Endodermal cell (in vitro differentiated cells): ENCODE measurements at regions not wholly inside any gene's neighbourhood (a gene's known extent, or its start where the extent isn't known, plus 50 kb on each side); places are given as distances from the start of the nearest gene placed in this dataset.

ENCODE experiments used
- DNase-seq: peaks from one replicate; pipeline ENCODE4 v3.0.0-alpha.2; 2017
- H3K27ac ChIP-seq: 2 replicates; pipeline ENCODE4 v1.5.1; 2013; ENCODE audit warnings: mild to moderate bottlenecking, low read depth, low read length, moderate library complexity
- H3K27me3 ChIP-seq: 2 replicates; pipeline ENCODE4 v1.6.1; 2013; ENCODE audit warnings: mild to moderate bottlenecking, low read length, moderate library complexity; ENCODE audit not compliant: insufficient read depth, control insufficient read depth, poor library complexity, severe bottlenecking
- H3K36me3 ChIP-seq: 2 replicates; pipeline ENCODE4 v1.7.0; 2013; ENCODE audit warnings: mild to moderate bottlenecking, low read length, moderate library complexity; ENCODE audit not compliant: control insufficient read depth, insufficient read depth
- H3K4me1 ChIP-seq: one replicate; pipeline ENCODE4 v1.7.0; 2013; ENCODE audit warnings: low read length; ENCODE audit not compliant: control insufficient read depth, insufficient read depth
- H3K4me3 ChIP-seq: 2 replicates; pipeline ENCODE4 v1.5.1; 2013; ENCODE audit warnings: mild to moderate bottlenecking, low read length, moderate library complexity
- H3K9ac ChIP-seq: 2 replicates; pipeline ENCODE4 v1.6.1; 2013; ENCODE audit warnings: mild to moderate bottlenecking, low read length, moderate library complexity; ENCODE audit not compliant: poor library complexity, severe bottlenecking; ENCODE audit errors: extremely low read depth
- H3K9me3 ChIP-seq: 2 replicates; pipeline ENCODE4 v1.6.1; 2013; ENCODE audit warnings: mild to moderate bottlenecking, low read length, moderate library complexity; ENCODE audit not compliant: control insufficient read depth
- H3K27ac Mint-ChIP-seq: 2 replicates; pipeline ENCODE4 v1.8.0; 2020; ENCODE audit warnings: mixed read lengths
- H3K27me3 Mint-ChIP-seq: 2 replicates; pipeline ENCODE4 v1.8.0; 2021; ENCODE audit warnings: mild to moderate bottlenecking, mixed read lengths; ENCODE audit not compliant: insufficient read depth
- H3K36me3 Mint-ChIP-seq: 2 replicates; pipeline ENCODE4 v1.8.0; 2020; ENCODE audit warnings: low read depth, mixed read lengths
- H3K4me1 Mint-ChIP-seq: 2 replicates; pipeline ENCODE4 v1.8.0; 2020; ENCODE audit warnings: mixed read lengths
- H3K4me3 Mint-ChIP-seq: 2 replicates; pipeline ENCODE4 v1.8.0; 2020; ENCODE audit warnings: mild to moderate bottlenecking, moderate library complexity, mixed read lengths
- H3K9me3 Mint-ChIP-seq: 2 replicates; pipeline ENCODE4 v1.8.0; 2020; ENCODE audit warnings: mild to moderate bottlenecking, mixed read lengths
- WGBS, 2 experiments: methylation state at CpG; one replicate each; pipeline versions ENCODE4 v1.1.5 to v1.1.7; 2013; ENCODE audit warnings: missing lambda C conversion rate in 2 of 2, mixed read lengths in 1 of 2; ENCODE audit not compliant: insufficient coverage in 1 of 2, insufficient read length in 1 of 2; 5-methylcytosine and 5-hydroxymethylcytosine counted together
- TF ChIP-seq, protein P1 (sequence below): fragments of 200-600 bp; sonication (generic); conservative IDR thresholded peaks from 2 replicates; pipeline ENCODE4 v1.5.0; 2021; ENCODE audit warnings: antibody characterized with exemption, mild to moderate bottlenecking

DNA sequence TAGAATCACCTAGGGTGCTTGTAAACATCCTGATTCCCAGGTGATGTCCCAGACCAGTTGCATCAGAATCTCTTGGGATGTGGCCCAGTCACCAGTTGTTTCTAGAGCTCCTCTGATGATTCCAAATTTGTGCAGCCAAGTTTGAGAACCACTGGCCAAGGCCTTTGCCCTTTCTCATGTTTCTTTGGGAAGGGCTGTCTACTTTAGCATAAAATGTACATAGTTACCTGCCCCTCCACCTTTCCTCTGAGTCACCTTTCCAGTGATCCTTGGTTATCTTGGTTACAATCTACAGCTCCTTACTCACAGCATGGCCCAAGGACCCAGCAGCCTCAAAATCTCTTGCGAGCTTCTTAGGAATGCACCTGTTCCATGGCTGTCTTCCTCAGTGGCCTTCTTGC, 206.2 kb upstream of the ADRA1D start:
- H3K36me3 Mint-ChIP-seq = peaks cover 2% of the 10 kb centered on the region
- Histone ChIP-seq H3K9me3 (peaks cover 18% of the 10 kb centered on the region), H3K27ac (no peak overlapping the region), H3K4me3 (peak overlapping the region; percentile 59), H3K4me1 (peaks cover 10% of the 10 kb centered on the region), H3K36me3 (no peaks in the 10 kb centered on the region), H3K27me3 (no peaks in the 10 kb centered on the region), H3K9ac (no peak overlapping the region)
- H3K27ac Mint-ChIP-seq = no peak overlapping the region
- WGBS, 2 experiments = 71 to 90% methylated on average over 1 of the region's 1 CpG
- TF ChIP-seq, protein P1, sequence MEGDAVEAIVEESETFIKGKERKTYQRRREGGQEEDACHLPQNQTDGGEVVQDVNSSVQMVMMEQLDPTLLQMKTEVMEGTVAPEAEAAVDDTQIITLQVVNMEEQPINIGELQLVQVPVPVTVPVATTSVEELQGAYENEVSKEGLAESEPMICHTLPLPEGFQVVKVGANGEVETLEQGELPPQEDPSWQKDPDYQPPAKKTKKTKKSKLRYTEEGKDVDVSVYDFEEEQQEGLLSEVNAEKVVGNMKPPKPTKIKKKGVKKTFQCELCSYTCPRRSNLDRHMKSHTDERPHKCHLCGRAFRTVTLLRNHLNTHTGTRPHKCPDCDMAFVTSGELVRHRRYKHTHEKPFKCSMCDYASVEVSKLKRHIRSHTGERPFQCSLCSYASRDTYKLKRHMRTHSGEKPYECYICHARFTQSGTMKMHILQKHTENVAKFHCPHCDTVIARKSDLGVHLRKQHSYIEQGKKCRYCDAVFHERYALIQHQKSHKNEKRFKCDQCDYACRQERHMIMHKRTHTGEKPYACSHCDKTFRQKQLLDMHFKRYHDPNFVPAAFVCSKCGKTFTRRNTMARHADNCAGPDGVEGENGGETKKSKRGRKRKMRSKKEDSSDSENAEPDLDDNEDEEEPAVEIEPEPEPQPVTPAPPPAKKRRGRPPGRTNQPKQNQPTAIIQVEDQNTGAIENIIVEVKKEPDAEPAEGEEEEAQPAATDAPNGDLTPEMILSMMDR = no peak
- H3K27me3 Mint-ChIP-seq = no peaks in the 10 kb centered on the region
- no peak overlapping the region for H3K4me3 Mint-ChIP-seq
- H3K4me1 Mint-ChIP-seq = peaks cover 26% of the 10 kb centered on the region
- peak; percentile 68 for DNase-seq
- H3K9me3 Mint-ChIP-seq = peaks cover 18% of the 10 kb centered on the region

GRCh38 chr20:4454111-4454510, 205.0 kb upstream of the ADRA1D start:
- Histone ChIP-seq H3K4me1 (peaks cover 7% of the 10 kb centered on the region), H3K9ac (no peak overlapping the region), H3K27ac (no peak overlapping the region), H3K4me3 (no peak overlapping the region), H3K36me3 (no peaks in the 10 kb centered on the region), H3K27me3 (no peaks in the 10 kb centered on the region), H3K9me3 (peaks cover 18% of the 10 kb centered on the region)
- TF ChIP-seq, protein P1 = no peak
- Mint-ChIP-seq H3K4me1 (peaks cover 22% of the 10 kb centered on the region), H3K27ac (no peak overlapping the region), H3K36me3 (peaks cover 2% of the 10 kb centered on the region), H3K4me3 (no peak overlapping the region), H3K27me3 (no peaks in the 10 kb centered on the region), H3K9me3 (peaks cover 18% of the 10 kb centered on the region)
- DNase-seq = no peak
- 97 to 100% methylated on average over 3 to 4 of the region's 4 CpGs for WGBS, 2 experiments

- Mint-ChIP-seq H3K36me3 (peaks cover 2% of the 10 kb centered on the region), H3K9me3 (peaks cover 18% of the 10 kb centered on the region), H3K4me1 (peaks cover 16% of the 10 kb centered on the region), H3K27me3 (no peaks in the 10 kb centered on the region), H3K27ac (no peak overlapping the region), H3K4me3 (no peak overlapping the region)
- no peak overlapping the region for H3K9ac ChIP-seq
- TF ChIP-seq, protein P1 = no peak
- 82 to 95% methylated on average over 1 of the region's 1 CpG for WGBS, 2 experiments
- H3K27ac ChIP-seq = no peak overlapping the region
- peaks cover 18% of the 10 kb centered on the region for H3K9me3 ChIP-seq
- no peaks in the 10 kb centered on the region for H3K36me3 ChIP-seq
- no peaks in the 10 kb centered on the region for H3K27me3 ChIP-seq
- peaks cover 7% of the 10 kb centered on the region for H3K4me1 ChIP-seq
- no peak overlapping the region for H3K4me3 ChIP-seq
- no peak for DNase-seq
These were observed 204.3 kb upstream of the ADRA1D start for GRCh38 chr20:4453359-4453758.
